Astrocyte of the cerebellum (primary cell): ENCODE measurements at regions not wholly inside any gene's neighbourhood (a gene's known extent, or its start where the extent isn't known, plus 50 kb on each side); places are given as distances from the start of the nearest gene placed in this dataset.

ENCODE experiments used
- DNase-seq: peaks from one replicate; pipeline ENCODE4 v3.0.0-alpha.2; 2011; ENCODE audit warnings: low read depth
- H3K4me3 ChIP-seq: 2 replicates; pipeline ENCODE4 v1.5.1; 2011; ENCODE audit warnings: mild to moderate bottlenecking, low read depth, low read length, moderate library complexity
- in situ Hi-C: cut with HindIII; loops from 2 replicates; pipeline ENCODE4 v1.10.0; 2017; ENCODE audit warnings: low sequenced_read_pairs
- TF ChIP-seq, protein P1 (sequence below): IDR thresholded peaks from 2 replicates; pipeline ENCODE4 v1.5.1; 2012; ENCODE audit warnings: low read length, low read depth, moderate library complexity, mild to moderate bottlenecking; ENCODE audit errors: missing control alignments

DNA sequence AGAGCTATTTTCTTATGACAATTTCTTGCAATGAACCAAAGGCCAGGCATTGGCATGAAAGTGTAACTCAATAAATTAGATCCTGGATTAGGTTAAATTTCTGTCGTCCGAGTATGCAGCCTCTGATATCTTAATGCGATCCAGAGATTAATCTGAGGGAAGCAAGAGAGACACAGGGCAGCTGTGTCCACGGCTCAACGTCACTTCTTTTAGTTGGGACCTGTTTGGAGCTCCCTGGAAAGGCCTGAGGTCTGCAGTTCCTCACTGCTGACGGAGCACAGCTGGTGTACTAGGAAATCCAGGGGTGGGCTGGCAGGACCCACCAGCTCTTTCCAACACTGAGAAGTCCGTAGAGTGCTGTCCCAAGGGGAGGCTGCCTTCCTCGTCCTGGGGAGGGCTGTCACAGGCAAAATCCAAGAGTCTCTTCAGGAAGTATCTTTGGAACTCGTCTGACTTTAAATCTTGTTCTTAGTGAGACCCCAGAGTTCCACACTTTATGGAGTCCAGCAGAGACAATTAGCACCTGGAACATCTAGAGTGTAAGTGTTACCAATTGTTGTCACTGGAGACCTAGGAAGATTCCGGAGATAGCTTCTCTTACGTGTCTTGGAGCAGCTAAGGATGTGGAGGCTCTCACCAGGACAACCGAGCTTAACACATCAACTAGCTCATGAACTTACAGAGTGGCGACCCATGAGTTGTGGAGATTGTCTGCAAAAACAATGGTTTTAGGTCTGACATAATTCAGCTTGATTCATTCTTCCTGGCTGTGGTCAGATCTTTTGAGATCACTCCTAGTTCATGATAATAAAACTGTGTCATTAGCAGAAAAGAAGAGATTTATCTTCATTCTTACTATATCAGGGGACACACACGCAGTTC, 173.7 kb downstream of the ACKR3 start:
- peak; percentile 92 for DNase-seq
- TF ChIP-seq, protein P1, sequence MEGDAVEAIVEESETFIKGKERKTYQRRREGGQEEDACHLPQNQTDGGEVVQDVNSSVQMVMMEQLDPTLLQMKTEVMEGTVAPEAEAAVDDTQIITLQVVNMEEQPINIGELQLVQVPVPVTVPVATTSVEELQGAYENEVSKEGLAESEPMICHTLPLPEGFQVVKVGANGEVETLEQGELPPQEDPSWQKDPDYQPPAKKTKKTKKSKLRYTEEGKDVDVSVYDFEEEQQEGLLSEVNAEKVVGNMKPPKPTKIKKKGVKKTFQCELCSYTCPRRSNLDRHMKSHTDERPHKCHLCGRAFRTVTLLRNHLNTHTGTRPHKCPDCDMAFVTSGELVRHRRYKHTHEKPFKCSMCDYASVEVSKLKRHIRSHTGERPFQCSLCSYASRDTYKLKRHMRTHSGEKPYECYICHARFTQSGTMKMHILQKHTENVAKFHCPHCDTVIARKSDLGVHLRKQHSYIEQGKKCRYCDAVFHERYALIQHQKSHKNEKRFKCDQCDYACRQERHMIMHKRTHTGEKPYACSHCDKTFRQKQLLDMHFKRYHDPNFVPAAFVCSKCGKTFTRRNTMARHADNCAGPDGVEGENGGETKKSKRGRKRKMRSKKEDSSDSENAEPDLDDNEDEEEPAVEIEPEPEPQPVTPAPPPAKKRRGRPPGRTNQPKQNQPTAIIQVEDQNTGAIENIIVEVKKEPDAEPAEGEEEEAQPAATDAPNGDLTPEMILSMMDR: no peak
- in situ Hi-C loops: no loop called here
- no peak overlapping the region for H3K4me3 ChIP-seq

GRCh38 chr2:236743921-236744280, 174.3 kb downstream of the ACKR3 start:
- in situ Hi-C loops: no loop called here
- DNase-seq: no peak
- H3K4me3 ChIP-seq: no peak overlapping the region
- TF ChIP-seq, protein P1: no peak

DNA sequence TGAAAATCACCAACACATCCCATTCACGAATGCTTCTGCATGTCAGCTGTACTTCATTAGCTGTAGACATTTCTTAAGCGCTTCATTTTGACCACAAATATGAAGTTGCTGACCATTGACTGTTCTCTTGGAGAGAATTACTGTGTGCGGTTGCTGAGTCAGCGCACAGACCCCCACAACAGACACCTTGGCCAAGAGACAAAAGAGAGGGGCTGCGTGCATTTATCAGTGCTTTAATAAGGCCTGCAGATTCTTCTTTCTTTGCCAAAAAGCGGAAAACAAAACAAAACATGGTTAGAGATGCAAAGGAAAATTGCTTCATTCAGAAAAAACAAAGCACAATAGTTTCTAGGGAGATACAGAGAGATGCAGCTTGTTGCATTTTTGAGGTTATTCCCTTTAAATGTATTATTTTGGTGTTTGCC, 174.7 kb downstream of the ACKR3 start:
- in situ Hi-C loops: no loop called here

GRCh38 chr2:236744716-236745115, 175.1 kb downstream of the ACKR3 start:
- in situ Hi-C loops: no loop called here
- TF ChIP-seq, protein P1: no peak
- peak; percentile 33 for DNase-seq
- no peak overlapping the region for H3K4me3 ChIP-seq

More for the DNA sequence above, 174.7 kb downstream of the ACKR3 start:
- TF ChIP-seq, protein P1: no peak
- H3K4me3 ChIP-seq: no peak overlapping the region
- DNase-seq: peak; percentile 99

GRCh38 chr2:236745420-236746210, 176.0 kb downstream of the ACKR3 start:
- in situ Hi-C loops: no loop called here
- TF ChIP-seq, protein P1: no peak
- no peak overlapping the region for H3K4me3 ChIP-seq
- peak; percentile 68 for DNase-seq

GRCh38 chr2:236746833-236747232, 177.2 kb downstream of the ACKR3 start:
- H3K4me3 ChIP-seq: no peak overlapping the region
- no peak for DNase-seq
- in situ Hi-C loops: no loop called here
- TF ChIP-seq, protein P1: no peak
